ENCODE measurements at regions not wholly inside any gene's neighbourhood (a gene's known extent, or its start where the extent isn't known, plus 50 kb on each side); places are given as distances from the start of the nearest gene placed in this dataset.

- no peaks in the 10 kb centered on the region for H3K4me1 ChIP-seq (ENCODE audit: insufficient read depth, low read length)
- no peaks in the 10 kb centered on the region for H3K9me3 ChIP-seq (ENCODE audit: control insufficient read depth, low read depth, low read length)
- Mint-ChIP-seq H3K4me3 (no peak overlapping the region), H3K4me1 (peaks cover 3 to 5% of the 10 kb centered on the region in 2 experiments; a peak in 3 of 4 replicates), H3K9me3 (peaks cover 0 to 2% of the 10 kb centered on the region in 2 experiments; a peak in 3 of 5 replicates), H3K27me3 (ENCODE audit: low read depth) (peaks cover 2% of the 10 kb centered on the region; the same call in 1 of the 2 replicates), H3K36me3 (ENCODE audit: insufficient read depth in 1 of 3, low read depth in 3 of 3) (no peaks in the 10 kb centered on the region; a peak in 2 of 7 replicates), H3K27ac (no peak overlapping the region; a peak in 1 of 7 replicates)
- H3K23ac ChIP-seq (ENCODE audit: insufficient read length, low read depth, low read length): no peak overlapping the region
- DNase-seq: no peak
- no peaks in the 10 kb centered on the region for H3K27me3 ChIP-seq (ENCODE audit: insufficient read depth, low read length)
- no peak overlapping the region for H2BK120ac ChIP-seq (ENCODE audit: low read depth, low read length, poor library complexity, severe bottlenecking)
- H4K8ac ChIP-seq (replicated peaks; ENCODE audit: insufficient read length, low read depth, low read length): no peak overlapping the region
- H3K79me2 ChIP-seq (ENCODE audit: insufficient read depth, low read length): no peaks in the 10 kb centered on the region
- H4K5ac ChIP-seq (ENCODE audit: insufficient read length, low read depth, low read length): no peak overlapping the region
- H3T11ph ChIP-seq (ENCODE audit: low read length): no peak overlapping the region
- no peak overlapping the region for H3K14ac ChIP-seq (ENCODE audit: insufficient read depth, low read length)
- no peaks in the 10 kb centered on the region for H3K79me1 ChIP-seq (ENCODE audit: insufficient read depth, low read depth, low read length, poor library complexity, severe bottlenecking)
- TF ChIP-seq CTCF (conservative IDR thresholded peaks at IDR 0.05): no peak
- H2AK5ac ChIP-seq (ENCODE audit: insufficient read length, low read length): no peak overlapping the region
- no peak overlapping the region for H3K4me2 ChIP-seq (ENCODE audit: insufficient read depth, insufficient read length, low read length)
- H2BK20ac ChIP-seq (ENCODE audit: low read depth, low read length, poor library complexity, severe bottlenecking): no peak overlapping the region
- H3K23me2 ChIP-seq (ENCODE audit: insufficient read length, low read depth, low read length, poor library complexity, severe bottlenecking): no peaks in the 10 kb centered on the region
- no peak overlapping the region for H2BK12ac ChIP-seq (ENCODE audit: insufficient read length, low read depth, low read length)
- H4K91ac ChIP-seq (ENCODE audit: insufficient read length, low read depth, low read length): no peak overlapping the region
- no CpG with 5 or more reads among the region's 5 CpGs for WGBS (ENCODE audit: extremely low coverage, insufficient read length, low lambda C conversion rate)
- no peak overlapping the region for H3K4ac ChIP-seq (ENCODE audit: low read depth, low read length)
- H3K27ac ChIP-seq (ENCODE audit: insufficient read length, low read depth, low read length): no peak overlapping the region
- no peak overlapping the region for H2BK5ac ChIP-seq (ENCODE audit: insufficient read length, low read length)
- no peaks in the 10 kb centered on the region for H4K20me1 ChIP-seq (ENCODE audit: control insufficient read depth, insufficient read depth, insufficient read length)
- H3K18ac ChIP-seq (ENCODE audit: insufficient read length, low read depth, low read length): no peak overlapping the region
- H2BK15ac ChIP-seq (ENCODE audit: low read depth, low read length): no peak overlapping the region
- H3K56ac ChIP-seq (ENCODE audit: insufficient read length, low read depth, low read length): no peak overlapping the region
- H2AFZ ChIP-seq (ENCODE audit: low read length): no peak overlapping the region
- no peak overlapping the region for H3K9ac ChIP-seq (ENCODE audit: extremely low read depth, insufficient read length, low read length)
These were observed 172.3 kb upstream of the ANKRD28 start for GRCh38 chr3:15969874-15970640.
